ENCODE measurements at regions not wholly inside any gene's neighbourhood (a gene's known extent, or its start where the extent isn't known, plus 50 kb on each side); places are given as distances from the start of the nearest gene placed in this dataset.

DNA sequence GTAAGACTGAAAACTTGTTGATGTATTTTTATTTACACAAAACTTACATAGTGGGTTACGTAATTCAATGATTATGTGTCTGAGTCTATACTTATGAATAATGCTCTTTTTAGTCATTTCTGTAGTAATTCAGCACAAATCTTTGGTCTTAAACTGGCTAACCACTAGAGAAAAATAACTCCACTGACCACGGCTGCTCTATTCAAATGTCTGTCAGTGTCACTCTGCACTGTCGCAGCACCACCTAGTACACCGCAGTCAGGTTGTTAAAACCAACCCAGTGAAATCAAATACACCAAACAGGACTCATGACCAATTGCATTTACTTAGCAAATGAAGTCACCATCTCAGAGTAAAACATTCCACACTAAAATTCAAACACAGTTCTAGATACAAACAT lies 93.5 kb upstream of the CCDC28A start:
- no peak for TF ChIP-seq ARNTL (CRISPR knock-in tag; IDR thresholded peaks at IDR 0.05; ENCODE audit: borderline replicate concordance, low read depth)
- TF ChIP-seq, protein P1, sequence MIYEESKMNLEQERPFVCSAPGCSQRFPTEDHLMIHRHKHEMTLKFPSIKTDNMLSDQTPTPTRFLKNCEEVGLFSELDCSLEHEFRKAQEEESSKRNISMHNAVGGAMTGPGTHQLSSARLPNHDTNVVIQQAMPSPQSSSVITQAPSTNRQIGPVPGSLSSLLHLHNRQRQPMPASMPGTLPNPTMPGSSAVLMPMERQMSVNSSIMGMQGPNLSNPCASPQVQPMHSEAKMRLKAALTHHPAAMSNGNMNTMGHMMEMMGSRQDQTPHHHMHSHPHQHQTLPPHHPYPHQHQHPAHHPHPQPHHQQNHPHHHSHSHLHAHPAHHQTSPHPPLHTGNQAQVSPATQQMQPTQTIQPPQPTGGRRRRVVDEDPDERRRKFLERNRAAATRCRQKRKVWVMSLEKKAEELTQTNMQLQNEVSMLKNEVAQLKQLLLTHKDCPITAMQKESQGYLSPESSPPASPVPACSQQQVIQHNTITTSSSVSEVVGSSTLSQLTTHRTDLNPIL (CRISPR knock-in tag; IDR thresholded peaks at IDR 0.05; ENCODE audit: low read depth) = no peak
- no peak for TF ChIP-seq ZFP3 (CRISPR knock-in tag; IDR thresholded peaks at IDR 0.05)
- TF ChIP-seq, protein P2, sequence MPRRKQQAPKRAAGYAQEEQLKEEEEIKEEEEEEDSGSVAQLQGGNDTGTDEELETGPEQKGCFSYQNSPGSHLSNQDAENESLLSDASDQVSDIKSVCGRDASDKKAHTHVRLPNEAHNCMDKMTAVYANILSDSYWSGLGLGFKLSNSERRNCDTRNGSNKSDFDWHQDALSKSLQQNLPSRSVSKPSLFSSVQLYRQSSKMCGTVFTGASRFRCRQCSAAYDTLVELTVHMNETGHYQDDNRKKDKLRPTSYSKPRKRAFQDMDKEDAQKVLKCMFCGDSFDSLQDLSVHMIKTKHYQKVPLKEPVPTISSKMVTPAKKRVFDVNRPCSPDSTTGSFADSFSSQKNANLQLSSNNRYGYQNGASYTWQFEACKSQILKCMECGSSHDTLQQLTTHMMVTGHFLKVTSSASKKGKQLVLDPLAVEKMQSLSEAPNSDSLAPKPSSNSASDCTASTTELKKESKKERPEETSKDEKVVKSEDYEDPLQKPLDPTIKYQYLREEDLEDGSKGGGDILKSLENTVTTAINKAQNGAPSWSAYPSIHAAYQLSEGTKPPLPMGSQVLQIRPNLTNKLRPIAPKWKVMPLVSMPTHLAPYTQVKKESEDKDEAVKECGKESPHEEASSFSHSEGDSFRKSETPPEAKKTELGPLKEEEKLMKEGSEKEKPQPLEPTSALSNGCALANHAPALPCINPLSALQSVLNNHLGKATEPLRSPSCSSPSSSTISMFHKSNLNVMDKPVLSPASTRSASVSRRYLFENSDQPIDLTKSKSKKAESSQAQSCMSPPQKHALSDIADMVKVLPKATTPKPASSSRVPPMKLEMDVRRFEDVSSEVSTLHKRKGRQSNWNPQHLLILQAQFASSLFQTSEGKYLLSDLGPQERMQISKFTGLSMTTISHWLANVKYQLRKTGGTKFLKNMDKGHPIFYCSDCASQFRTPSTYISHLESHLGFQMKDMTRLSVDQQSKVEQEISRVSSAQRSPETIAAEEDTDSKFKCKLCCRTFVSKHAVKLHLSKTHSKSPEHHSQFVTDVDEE (CRISPR knock-in tag; IDR thresholded peaks at IDR 0.05) = no peak
- TF ChIP-seq PATZ1 (CRISPR knock-in tag; IDR thresholded peaks at IDR 0.05; ENCODE audit: borderline replicate concordance) = no peak
- no peak for TF ChIP-seq ZFP30 (CRISPR knock-in tag; IDR thresholded peaks at IDR 0.05)
- TF ChIP-seq ZNF565 (CRISPR knock-in tag; conservative IDR thresholded peaks at IDR 0.05; ENCODE audit: low read depth) = no peak
- no peak for TF ChIP-seq ISL1 (CRISPR knock-in tag; IDR thresholded peaks at IDR 0.05)
- TF ChIP-seq BACH2 (CRISPR knock-in tag; IDR thresholded peaks at IDR 0.05; ENCODE audit: borderline replicate concordance) = no peak
- TF ChIP-seq TOX (CRISPR knock-in tag; IDR thresholded peaks at IDR 0.05; ENCODE audit: borderline replicate concordance) = no peak
- no peak for TF ChIP-seq CSDC2 (CRISPR knock-in tag; IDR thresholded peaks at IDR 0.05)
- TF ChIP-seq RARB (CRISPR knock-in tag; IDR thresholded peaks at IDR 0.05) = no peak
